ENCODE measurements at regions not wholly inside any gene's neighbourhood (a gene's known extent, or its start where the extent isn't known, plus 50 kb on each side); places are given as distances from the start of the nearest gene placed in this dataset.

DNA sequence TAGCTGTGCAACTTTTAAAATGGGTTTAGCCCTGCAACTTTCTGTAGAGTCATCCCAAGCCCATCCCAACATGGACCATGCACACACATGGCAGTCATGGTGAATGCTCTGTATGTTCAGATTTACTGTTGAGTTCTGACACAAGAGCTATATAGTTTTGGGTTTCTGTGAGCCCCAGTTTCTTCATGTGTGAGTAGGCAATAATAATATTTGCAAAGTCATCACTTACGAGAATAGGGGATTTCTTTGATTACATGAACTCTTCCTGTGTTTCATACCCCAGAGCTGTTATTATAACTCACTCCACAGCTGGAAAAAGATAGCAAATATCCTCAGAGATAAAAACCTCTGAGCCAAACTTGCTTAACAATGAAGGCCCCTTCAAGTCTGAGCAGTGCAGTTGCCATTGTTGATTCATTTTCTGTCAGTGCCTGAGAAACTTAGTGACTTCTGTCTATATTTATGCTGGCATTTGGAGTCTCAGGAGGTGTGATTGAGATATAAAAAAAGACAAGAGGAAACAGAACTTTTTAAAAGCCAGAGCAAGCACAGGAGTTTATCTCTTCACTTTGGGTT is 767.9 kb upstream of the API5 start:
- no peak overlapping the region for H2AFZ ChIP-seq (ENCODE audit: insufficient read depth, low read depth, low read length, poor library complexity, severe bottlenecking)
- no peak overlapping the region for H3K4me3 ChIP-seq (replicated peaks in 1 of 3; ENCODE audit: low read depth in 2 of 3, low read length in 3 of 3)
- H3K79me2 ChIP-seq (ENCODE audit: insufficient read depth, low read length): no peaks in the 10 kb centered on the region
- Mint-ChIP-seq H3K4me1 (no peaks in the 10 kb centered on the region), H3K4me3 (no peak overlapping the region), H3K27ac (no peak overlapping the region), H3K27me3 (ENCODE audit: low read depth in 3 of 3) (no peaks in the 10 kb centered on the region), H3K36me3 (no peaks in the 10 kb centered on the region), H3K9me3 (peaks cover 0 to 7% (median 0%) of the 10 kb centered on the region in 7 donors)
- H3K9ac ChIP-seq (ENCODE audit: insufficient read depth, low read length, poor library complexity, severe bottlenecking): no peak overlapping the region
- H3K9me3 ChIP-seq (replicated peaks in 1 of 2; ENCODE audit: control insufficient read depth in 1 of 2, insufficient read depth in 1 of 2, low read length in 2 of 2): no peaks in the 10 kb centered on the region
- TF ChIP-seq, protein P1, sequence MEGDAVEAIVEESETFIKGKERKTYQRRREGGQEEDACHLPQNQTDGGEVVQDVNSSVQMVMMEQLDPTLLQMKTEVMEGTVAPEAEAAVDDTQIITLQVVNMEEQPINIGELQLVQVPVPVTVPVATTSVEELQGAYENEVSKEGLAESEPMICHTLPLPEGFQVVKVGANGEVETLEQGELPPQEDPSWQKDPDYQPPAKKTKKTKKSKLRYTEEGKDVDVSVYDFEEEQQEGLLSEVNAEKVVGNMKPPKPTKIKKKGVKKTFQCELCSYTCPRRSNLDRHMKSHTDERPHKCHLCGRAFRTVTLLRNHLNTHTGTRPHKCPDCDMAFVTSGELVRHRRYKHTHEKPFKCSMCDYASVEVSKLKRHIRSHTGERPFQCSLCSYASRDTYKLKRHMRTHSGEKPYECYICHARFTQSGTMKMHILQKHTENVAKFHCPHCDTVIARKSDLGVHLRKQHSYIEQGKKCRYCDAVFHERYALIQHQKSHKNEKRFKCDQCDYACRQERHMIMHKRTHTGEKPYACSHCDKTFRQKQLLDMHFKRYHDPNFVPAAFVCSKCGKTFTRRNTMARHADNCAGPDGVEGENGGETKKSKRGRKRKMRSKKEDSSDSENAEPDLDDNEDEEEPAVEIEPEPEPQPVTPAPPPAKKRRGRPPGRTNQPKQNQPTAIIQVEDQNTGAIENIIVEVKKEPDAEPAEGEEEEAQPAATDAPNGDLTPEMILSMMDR (IDR thresholded peaks at IDR 0.05): no peak
- no CpG with 5 or more reads among the region's 1 CpG for WGBS (ENCODE audit: insufficient coverage)
- no peaks in the 10 kb centered on the region for H3K27me3 ChIP-seq (ENCODE audit: control insufficient read depth in 2 of 2, insufficient read depth in 2 of 2, low read length in 2 of 2)
- H3K4me1 ChIP-seq (ENCODE audit: control insufficient read depth in 1 of 2, insufficient read depth in 2 of 2, low read length in 2 of 2): no peaks in the 10 kb centered on the region
- no peak overlapping the region for H3K27ac ChIP-seq (ENCODE audit: low read depth in 1 of 2, low read length in 2 of 2)
- intact Hi-C loops (cut with micrococcal nuclease): no loop called here
- no peak for DNase-seq
- H3K4me2 ChIP-seq (replicated peaks; ENCODE audit: extremely low read depth, low read length, poor library complexity, severe bottlenecking): no peak overlapping the region
- H4K20me1 ChIP-seq (ENCODE audit: insufficient read depth, low read length): no peaks in the 10 kb centered on the region
- H3K36me3 ChIP-seq (replicated peaks in 1 of 2; ENCODE audit: control insufficient read depth in 1 of 2, insufficient read depth in 2 of 2, low read length in 2 of 2): no peaks in the 10 kb centered on the region

DNA sequence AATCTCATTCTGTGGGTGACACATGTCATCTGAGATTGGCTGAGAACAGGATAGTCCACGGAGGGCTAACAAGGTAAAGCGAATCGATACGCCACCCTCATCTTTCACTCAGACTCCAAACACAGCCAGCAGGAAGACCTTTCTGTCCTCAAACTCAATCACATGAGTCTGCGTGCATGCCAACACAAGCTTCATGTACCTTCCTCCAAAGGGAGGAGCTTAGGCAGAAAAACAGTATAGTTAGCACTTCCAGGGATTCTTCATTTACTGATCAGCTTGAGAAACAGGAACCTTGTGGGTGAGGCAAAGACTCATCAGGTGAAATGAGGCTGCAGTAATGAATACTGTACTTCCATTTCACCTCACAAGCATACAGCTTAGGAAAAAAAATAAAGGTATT is 767.1 kb upstream of the API5 start:
- Histone ChIP-seq H3K4me2 (replicated peaks; ENCODE audit: extremely low read depth, low read length, poor library complexity, severe bottlenecking) (no peak overlapping the region), H3K79me2 (ENCODE audit: insufficient read depth, low read length) (no peaks in the 10 kb centered on the region), H3K27ac (ENCODE audit: low read depth in 1 of 2, low read length in 2 of 2) (no peak overlapping the region), H3K9me3 (replicated peaks in 1 of 2; ENCODE audit: control insufficient read depth in 1 of 2, insufficient read depth in 1 of 2, low read length in 2 of 2) (no peaks in the 10 kb centered on the region), H4K20me1 (ENCODE audit: insufficient read depth, low read length) (no peaks in the 10 kb centered on the region), H2AFZ (ENCODE audit: insufficient read depth, low read depth, low read length, poor library complexity, severe bottlenecking) (no peak overlapping the region), H3K27me3 (ENCODE audit: control insufficient read depth in 2 of 2, insufficient read depth in 2 of 2, low read length in 2 of 2) (no peaks in the 10 kb centered on the region), H3K4me1 (ENCODE audit: control insufficient read depth in 1 of 2, insufficient read depth in 2 of 2, low read length in 2 of 2) (no peaks in the 10 kb centered on the region), H3K36me3 (replicated peaks in 1 of 2; ENCODE audit: control insufficient read depth in 1 of 2, insufficient read depth in 2 of 2, low read length in 2 of 2) (no peaks in the 10 kb centered on the region), H3K4me3 (replicated peaks in 1 of 3; ENCODE audit: low read depth in 2 of 3, low read length in 3 of 3) (no peak overlapping the region), H3K9ac (ENCODE audit: insufficient read depth, low read length, poor library complexity, severe bottlenecking) (no peak overlapping the region)
- no peaks in the 10 kb centered on the region for H3K27me3 Mint-ChIP-seq (ENCODE audit: low read depth in 3 of 3)
- TF ChIP-seq, protein P1 (IDR thresholded peaks at IDR 0.05): no peak
- H3K27ac Mint-ChIP-seq: no peak overlapping the region
- DNase-seq: no peak
- intact Hi-C loops (cut with micrococcal nuclease): no loop called here
- H3K4me3 Mint-ChIP-seq: no peak overlapping the region
- H3K9me3 Mint-ChIP-seq: peaks cover 0 to 7% (median 0%) of the 10 kb centered on the region in 7 donors
- H3K36me3 Mint-ChIP-seq: no peaks in the 10 kb centered on the region
- WGBS (ENCODE audit: insufficient coverage): 73% methylated on average over 5 of the region's 5 CpGs
- no peaks in the 10 kb centered on the region for H3K4me1 Mint-ChIP-seq
